Transverse colon (tissue), 4 donors: ENCODE measurements at regions not wholly inside any gene's neighbourhood (a gene's known extent, or its start where the extent isn't known, plus 50 kb on each side); places are given as distances from the start of the nearest gene placed in this dataset.

Source experiments
- DNase-seq: peaks from one replicate; pipeline ENCODE4 v3.0.0-alpha.2; 2019
- H3K27ac ChIP-seq, 4 donors: fragments of 200-600 bp; sonication (generic); 2 replicates each; pipeline ENCODE4 v1.5.1; 2016 to 2018; ENCODE audit warnings: inconsistent platforms in 4 of 4
- H3K27me3 ChIP-seq: fragments of 200-600 bp; sonication (generic); 2 replicates; pipeline ENCODE4 v1.5.1; 2017; ENCODE audit warnings: inconsistent platforms
- H3K36me3 ChIP-seq, 4 donors: fragments of 200-600 bp; sonication (generic); 2 replicates each; pipeline ENCODE4 v1.5.1; 2017 to 2019; ENCODE audit warnings: inconsistent platforms in 4 of 4
- H3K4me1 ChIP-seq, 4 donors: fragments of 200-600 bp; sonication (generic); 2 replicates each; pipeline ENCODE4 v1.5.1; 2017 to 2020; ENCODE audit warnings: inconsistent platforms in 4 of 4
- H3K4me3 ChIP-seq, 4 donors: fragments of 200-600 bp; sonication (generic); 1 replicate in 1 of 4; 2 replicates in 3 of 4; pipeline versions ENCODE4 v1.5.1 to v1.6.1; 2017 to 2019; ENCODE audit warnings: inconsistent platforms in 4 of 4
- H3K9me3 ChIP-seq, 2 donors: fragments of 200-600 bp; sonication (generic); 2 replicates each; pipeline ENCODE4 v1.5.1; 2017 to 2019; ENCODE audit warnings: inconsistent platforms in 2 of 2
- EP300 ChIP-seq: sonication (generic); formaldehyde crosslinking; IDR thresholded peaks from one replicate; pipeline ENCODE4 v1.6.1; 2017; ENCODE audit warnings: antibody characterized with exemption, low read depth
- POLR2A ChIP-seq: fragments of 450-650 bp; IDR thresholded peaks from one replicate; pipeline ENCODE4 v1.6.1; 2016; ENCODE audit warnings: antibody characterized with exemption, mild to moderate bottlenecking, moderate library complexity
- POLR2AphosphoS5 ChIP-seq, 3 donors: sonication (generic); formaldehyde crosslinking; IDR thresholded peaks; one replicate each; pipeline ENCODE4 v1.6.1; 2016; ENCODE audit warnings: antibody characterized with exemption in 3 of 3
- WGBS, 2 donors: methylation state at CpG; one replicate each; pipeline ENCODE4 v1.1.5; 2018; ENCODE audit warnings: low coverage in 1 of 2; 5-methylcytosine and 5-hydroxymethylcytosine counted together
- in situ Hi-C, 4 donors: fragments of 200-750 bp; cut with MboI; loops; one replicate each; pipeline versions ENCODE4 v1.15.0 to v1.15.1; 2017; ENCODE audit warnings: low sequenced_read_pairs in 3 of 4, low pct_ligation_motif_present in 1 of 4, low pct_unique_long_range_greater_than_20kb in 1 of 4
- intact Hi-C: fragments of 100-400 bp; cut with DNase I; formaldehyde crosslinking; loops from one replicate; pipeline ENCODE4 v1.15.1; 2023; ENCODE audit warnings: low total_unique reads
- TF ChIP-seq, protein P1 (sequence below), 5 experiments: fragments of 200-600 bp in 3 of 5; fragments of 450-650 bp in 2 of 5; sonication (generic) in 3 of 5; IDR thresholded peaks; 1 replicate in 2 of 5; 2 replicates in 3 of 5; pipeline ENCODE4 v1.5.1; 2016 to 2017; ENCODE audit warnings: antibody characterized with exemption in 5 of 5, inconsistent platforms in 3 of 5, mild to moderate bottlenecking in 2 of 5, moderate library complexity in 1 of 5

- Histone ChIP-seq H3K4me1 (no peaks in the 10 kb centered on the region), H3K9me3 (no peaks in the 10 kb centered on the region), H3K4me3 (no peak overlapping the region), H3K27me3 (no peaks in the 10 kb centered on the region), H3K27ac (no peak overlapping the region), H3K36me3 (no peaks in the 10 kb centered on the region)
- WGBS, 2 donors = 17 to 57% methylated on average over 1 to 2 of the region's 2 CpGs
- in situ Hi-C loops = no loop called here
- TF ChIP-seq POLR2AphosphoS5 (IDR thresholded peaks at IDR 0.05) = no peak
- no peak for DNase-seq
- intact Hi-C loops = no loop called here
Measured at GRCh38 chr2:17326717-17327116, 191.5 kb downstream of the RAD51AP2 start.

DNA sequence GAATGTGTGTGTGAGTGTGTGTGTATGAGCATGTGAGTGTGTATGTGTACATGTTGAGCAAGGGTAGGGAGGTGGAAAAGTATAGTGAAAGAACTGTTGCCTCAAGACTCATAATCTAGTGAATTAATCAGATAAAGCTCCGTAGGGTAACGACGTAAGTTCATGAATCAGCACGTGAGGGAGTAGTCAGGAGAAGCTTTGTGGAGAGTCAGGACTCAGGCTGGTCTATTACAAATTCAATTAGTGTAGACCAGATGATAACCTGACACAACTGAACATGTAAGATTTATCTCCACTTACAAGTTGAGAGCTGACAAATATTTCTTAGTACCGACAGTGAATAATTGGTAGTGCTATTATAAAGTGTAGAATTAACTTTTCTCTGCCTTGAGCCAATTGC lies 194.5 kb downstream of the RAD51AP2 start:
- intact Hi-C loops = no loop called here
- no peaks in the 10 kb centered on the region for H3K4me1 ChIP-seq
- no peaks in the 10 kb centered on the region for H3K9me3 ChIP-seq
- no peaks in the 10 kb centered on the region for H3K36me3 ChIP-seq
- DNase-seq = no peak
- TF ChIP-seq POLR2AphosphoS5 (IDR thresholded peaks at IDR 0.05) (no peak), POLR2A (no peak), EP300 (no peak)
- TF ChIP-seq, protein P1, sequence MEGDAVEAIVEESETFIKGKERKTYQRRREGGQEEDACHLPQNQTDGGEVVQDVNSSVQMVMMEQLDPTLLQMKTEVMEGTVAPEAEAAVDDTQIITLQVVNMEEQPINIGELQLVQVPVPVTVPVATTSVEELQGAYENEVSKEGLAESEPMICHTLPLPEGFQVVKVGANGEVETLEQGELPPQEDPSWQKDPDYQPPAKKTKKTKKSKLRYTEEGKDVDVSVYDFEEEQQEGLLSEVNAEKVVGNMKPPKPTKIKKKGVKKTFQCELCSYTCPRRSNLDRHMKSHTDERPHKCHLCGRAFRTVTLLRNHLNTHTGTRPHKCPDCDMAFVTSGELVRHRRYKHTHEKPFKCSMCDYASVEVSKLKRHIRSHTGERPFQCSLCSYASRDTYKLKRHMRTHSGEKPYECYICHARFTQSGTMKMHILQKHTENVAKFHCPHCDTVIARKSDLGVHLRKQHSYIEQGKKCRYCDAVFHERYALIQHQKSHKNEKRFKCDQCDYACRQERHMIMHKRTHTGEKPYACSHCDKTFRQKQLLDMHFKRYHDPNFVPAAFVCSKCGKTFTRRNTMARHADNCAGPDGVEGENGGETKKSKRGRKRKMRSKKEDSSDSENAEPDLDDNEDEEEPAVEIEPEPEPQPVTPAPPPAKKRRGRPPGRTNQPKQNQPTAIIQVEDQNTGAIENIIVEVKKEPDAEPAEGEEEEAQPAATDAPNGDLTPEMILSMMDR (IDR thresholded peaks at IDR 0.05) = no peak
- in situ Hi-C loops = no loop called here
- no peaks in the 10 kb centered on the region for H3K27me3 ChIP-seq
- no peak overlapping the region for H3K27ac ChIP-seq
- no peak overlapping the region for H3K4me3 ChIP-seq
- 84 to 88% methylated on average over 2 to 5 of the region's 5 CpGs for WGBS, 2 donors

GRCh38 chr2:17322461-17322860 lies 195.8 kb downstream of the RAD51AP2 start:
- in situ Hi-C loops (no loop called here), intact Hi-C loops (no loop called here)
- WGBS, 2 donors = 57 to 83% methylated on average over 1 to 2 of the region's 2 CpGs
- Histone ChIP-seq H3K27ac (no peak overlapping the region), H3K36me3 (no peaks in the 10 kb centered on the region), H3K4me1 (no peaks in the 10 kb centered on the region), H3K4me3 (no peak overlapping the region), H3K9me3 (no peaks in the 10 kb centered on the region), H3K27me3 (no peaks in the 10 kb centered on the region)
- TF ChIP-seq, protein P1 (IDR thresholded peaks at IDR 0.05) = no peak
- no peak for TF ChIP-seq POLR2A
- no peak for TF ChIP-seq POLR2AphosphoS5 (IDR thresholded peaks at IDR 0.05)
- no peak for TF ChIP-seq EP300
- no peak for DNase-seq

DNA sequence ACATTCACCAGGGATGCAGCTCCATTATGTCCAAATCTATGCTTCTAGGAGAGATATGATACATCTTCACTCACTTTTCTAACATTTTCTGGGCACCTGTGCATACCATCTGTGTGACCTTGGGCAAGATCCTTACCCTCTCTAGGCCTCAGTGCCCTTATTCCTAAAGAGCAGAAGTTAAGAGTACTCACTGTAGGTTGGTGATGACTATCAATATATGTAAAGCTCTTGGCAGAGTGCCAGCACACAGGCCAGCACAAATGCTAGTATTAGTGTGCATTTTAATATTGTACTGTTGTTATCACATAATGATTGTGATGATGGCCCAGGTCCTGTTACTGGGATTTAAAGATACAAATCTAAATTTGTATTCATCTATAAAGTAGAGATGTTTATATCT lies 199.2 kb downstream of the RAD51AP2 start:
- in situ Hi-C loops = no loop called here
- no peak for DNase-seq
- Histone ChIP-seq H3K27me3 (no peaks in the 10 kb centered on the region), H3K9me3 (no peaks in the 10 kb centered on the region), H3K4me3 (no peak overlapping the region), H3K27ac (no peak overlapping the region), H3K36me3 (no peaks in the 10 kb centered on the region), H3K4me1 (no peaks in the 10 kb centered on the region)
- intact Hi-C loops = no loop called here
- TF ChIP-seq POLR2A (no peak), EP300 (no peak), POLR2AphosphoS5 (IDR thresholded peaks at IDR 0.05) (no peak)
- TF ChIP-seq, protein P1 (IDR thresholded peaks at IDR 0.05) = no peak

DNA sequence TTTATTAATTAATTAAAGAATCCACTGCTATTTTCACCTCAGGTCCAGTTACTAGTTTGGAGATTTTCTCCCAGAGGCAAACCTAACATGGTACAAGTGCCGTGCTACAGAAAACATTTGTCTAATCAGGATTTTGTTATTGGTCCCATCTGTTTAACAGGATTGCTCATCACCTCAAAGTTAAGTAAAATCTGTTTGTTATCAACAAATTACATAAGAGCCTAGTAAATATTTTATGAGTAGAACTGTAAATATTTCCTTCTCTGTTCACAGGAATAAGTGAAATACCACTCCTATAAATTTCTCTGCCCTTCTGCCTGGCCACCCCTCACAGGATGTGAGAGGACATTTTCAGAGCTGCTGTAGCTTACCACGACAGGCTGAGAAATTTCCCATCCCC lies 200.2 kb downstream of the RAD51AP2 start:
- Histone ChIP-seq H3K9me3 (no peaks in the 10 kb centered on the region), H3K36me3 (no peaks in the 10 kb centered on the region), H3K4me3 (no peak overlapping the region), H3K27ac (no peak overlapping the region), H3K27me3 (no peaks in the 10 kb centered on the region), H3K4me1 (no peaks in the 10 kb centered on the region)
- in situ Hi-C loops (no loop called here), intact Hi-C loops (no loop called here)
- TF ChIP-seq, protein P1 (IDR thresholded peaks at IDR 0.05) = no peak
- TF ChIP-seq EP300 (no peak), POLR2A (no peak), POLR2AphosphoS5 (IDR thresholded peaks at IDR 0.05) (no peak)
- DNase-seq = no peak
- WGBS, 2 donors = 56 to 58% methylated on average over 2 of the region's 2 CpGs
